Caco-2 (cell line): ENCODE measurements at regions not wholly inside any gene's neighbourhood (a gene's known extent, or its start where the extent isn't known, plus 50 kb on each side); places are given as distances from the start of the nearest gene placed in this dataset.

Source experiments
- BruUV-seq: library from RNA; stranded (reverse); fragments of 400-500 nt; replicated peaks from 2 replicates; lab custom pipeline; 2021; lab: Mats Ljungman, UMichigan
- CTCF ChIA-PET: fragments of 300-600 bp; sonication (Branson Sonifier 250); formaldehyde crosslinking; loops from one replicate; lab custom pipeline; 2022; ENCODE audit warnings: antibody characterized with exemption; lab: Charles Lee
- POLR2A ChIA-PET: fragments of 300-600 bp; sonication (Branson Sonifier 250); formaldehyde crosslinking; loops from one replicate; lab custom pipeline; 2022; ENCODE audit warnings: antibody characterized with exemption; lab: Charles Lee
- DNase-seq, 2 experiments: peaks; one replicate each; pipeline versions ENCODE4 v3.0.0 to v3.0.0-alpha.2; 2020 to 2022
- H3K27me3 ChIP-seq: replicated peaks from 2 replicates; pipeline ENCODE4 v1.6.0; 2011; ENCODE audit warnings: low read length; ENCODE audit not compliant: control insufficient read depth, insufficient read depth
- H3K36me3 ChIP-seq: 2 replicates; pipeline ENCODE4 v1.5.1; 2011; ENCODE audit warnings: low read length; ENCODE audit not compliant: control insufficient read depth, insufficient read depth
- H3K4me1 ChIP-seq: fragments of 250-450 bp; sonication (Bioruptor Pico); 2 replicates; pipeline ENCODE4 v1.5.1; 2020; ENCODE audit warnings: mild to moderate bottlenecking
- H3K4me3 ChIP-seq: 2 replicates; pipeline ENCODE4 v1.5.1; 2011; ENCODE audit warnings: low read depth, mild to moderate bottlenecking, control low read depth, low read length
- H3K9me3 ChIP-seq: fragments of 250-450 bp; sonication (Bioruptor Pico); 2 replicates; pipeline ENCODE4 v1.5.1; 2020; ENCODE audit warnings: mild to moderate bottlenecking, moderate library complexity
- H3K27ac Mint-ChIP-seq: one replicate; pipeline ENCODE4 v1.8.0; 2022; ENCODE audit warnings: mixed read lengths; ENCODE audit not compliant: unreplicated experiment
- H3K27me3 Mint-ChIP-seq: one replicate; pipeline ENCODE4 v1.8.0; 2022; ENCODE audit warnings: mixed read lengths; ENCODE audit not compliant: insufficient read depth, unreplicated experiment
- H3K36me3 Mint-ChIP-seq: one replicate; pipeline ENCODE4 v1.8.0; 2022; ENCODE audit warnings: mild to moderate bottlenecking, mixed read lengths; ENCODE audit not compliant: insufficient read depth, unreplicated experiment
- H3K4me1 Mint-ChIP-seq: one replicate; pipeline ENCODE4 v1.8.0; 2022; ENCODE audit warnings: low read depth, mixed read lengths; ENCODE audit not compliant: unreplicated experiment
- H3K4me3 Mint-ChIP-seq: one replicate; pipeline ENCODE4 v1.8.0; 2022; ENCODE audit warnings: mild to moderate bottlenecking, moderate library complexity, mixed read lengths; ENCODE audit not compliant: unreplicated experiment
- H3K9me3 Mint-ChIP-seq: one replicate; pipeline ENCODE4 v1.8.0; 2022; ENCODE audit warnings: mixed read lengths; ENCODE audit not compliant: unreplicated experiment
- CTCF ChIP-seq, 2 experiments: fragments of 200-600 bp in 1 of 2; IDR thresholded peaks; 1 replicate in 1 of 2; 2 replicates in 1 of 2; pipeline versions ENCODE4 v1.5.1 to v1.8.0; 2011 to 2022; ENCODE audit warnings: antibody characterized with exemption in 1 of 2, control low read depth in 1 of 2, inconsistent platforms in 1 of 2, low read depth in 1 of 2, low read length in 1 of 2, mild to moderate bottlenecking in 1 of 2, moderate library complexity in 1 of 2; ENCODE audit not compliant: insufficient read depth in 1 of 2, severe bottlenecking in 1 of 2, unreplicated experiment in 1 of 2
- intact Hi-C: fragments of 100-400 bp; cut with micrococcal nuclease; formaldehyde crosslinking; loops from one replicate; pipeline ENCODE4 v1.10.0; 2022; ENCODE audit not compliant: unreplicated experiment

GRCh38 chr2:150099805-150100204 is 387.7 kb downstream of the RND3 start:
- Histone ChIP-seq H3K4me1 (peaks cover 21% of the 10 kb centered on the region), H3K36me3 (no peaks in the 10 kb centered on the region), H3K4me3 (no peak overlapping the region), H3K9me3 (no peaks in the 10 kb centered on the region; the same call in 1 of the 2 replicates), H3K27me3 (no peaks in the 10 kb centered on the region)
- intact Hi-C loops, result loop anchor here (2.0 to 10.0 kb wide), 4 partner anchors 111 to 387 kb away; partner anchors contain the start of gene RND3
- H3K27me3 Mint-ChIP-seq, result no peaks in the 10 kb centered on the region
- CTCF ChIA-PET, result no interaction called here
- no peak for TF ChIP-seq CTCF (IDR thresholded peaks at IDR 0.05; ENCODE audit: insufficient read depth in 1 of 2, low read depth in 1 of 2, low read length in 1 of 2, severe bottlenecking in 1 of 2, unreplicated experiment in 1 of 2)
- POLR2A ChIA-PET, result no interaction called here
- H3K4me1 Mint-ChIP-seq, result peaks cover 23% of the 10 kb centered on the region
- no peaks in the 10 kb centered on the region for H3K36me3 Mint-ChIP-seq
- no peak overlapping the region for H3K27ac Mint-ChIP-seq
- no TSS peak for BruUV-seq
- no peak for DNase-seq
- H3K9me3 Mint-ChIP-seq, result no peaks in the 10 kb centered on the region
- no peak overlapping the region for H3K4me3 Mint-ChIP-seq

GRCh38 chr2:150097901-150098531 is 389.5 kb downstream of the RND3 start:
- peak in 1 of 2 experiments; percentile 19 for TF ChIP-seq CTCF (IDR thresholded peaks at IDR 0.05; ENCODE audit: insufficient read depth in 1 of 2, low read depth in 1 of 2, low read length in 1 of 2, severe bottlenecking in 1 of 2, unreplicated experiment in 1 of 2)
- intact Hi-C loops, result loop anchor here (1.0 to 10.0 kb wide), 5 partner anchors 8 to 389 kb away; partner anchors contain the start of gene RND3
- H3K36me3 Mint-ChIP-seq, result no peaks in the 10 kb centered on the region
- Histone ChIP-seq H3K4me3 (no peak overlapping the region), H3K27me3 (no peaks in the 10 kb centered on the region), H3K4me1 (peaks cover 21% of the 10 kb centered on the region), H3K36me3 (no peaks in the 10 kb centered on the region), H3K9me3 (no peaks in the 10 kb centered on the region)
- no TSS peak for BruUV-seq
- no peaks in the 10 kb centered on the region for H3K27me3 Mint-ChIP-seq
- H3K4me3 Mint-ChIP-seq, result no peak overlapping the region
- H3K9me3 Mint-ChIP-seq, result no peaks in the 10 kb centered on the region
- CTCF ChIA-PET, result no interaction called here
- peak overlapping the region; percentile 59 for H3K27ac Mint-ChIP-seq
- peaks cover 23% of the 10 kb centered on the region for H3K4me1 Mint-ChIP-seq
- DNase-seq, result peak in 1 of 2 experiments; percentile 17
- POLR2A ChIA-PET, result interaction anchor here (0.5 to 0.6 kb wide), 2 partner anchors 50 to 107 kb away, joined by 3 to 8 read pairs; no protein-coding TSS in a partner anchor

- CTCF ChIA-PET, result no interaction called here
- no peaks in the 10 kb centered on the region for H3K36me3 Mint-ChIP-seq
- BruUV-seq, result no TSS peak
Observed at GRCh38 chr2:150097402-150097801, 390.1 kb downstream of the RND3 start.

More at GRCh38 chr2:150097402-150097801, 390.1 kb downstream of the RND3 start:
- Histone ChIP-seq H3K36me3 (no peaks in the 10 kb centered on the region), H3K27me3 (no peaks in the 10 kb centered on the region), H3K4me1 (peaks cover 21% of the 10 kb centered on the region), H3K4me3 (no peak overlapping the region), H3K9me3 (no peaks in the 10 kb centered on the region)
- no peak for DNase-seq
- POLR2A ChIA-PET, result interaction anchor here (0.5 kb wide), 1 partner anchor 51 kb away, joined by 3 read pairs; no protein-coding TSS in a partner anchor
- Mint-ChIP-seq H3K4me3 (no peak overlapping the region), H3K4me1 (peaks cover 23% of the 10 kb centered on the region), H3K27me3 (no peaks in the 10 kb centered on the region), H3K9me3 (no peaks in the 10 kb centered on the region), H3K27ac (peak overlapping the region; percentile 59)
- intact Hi-C loops, result loop anchor here (5.0 to 10.0 kb wide), 2 partner anchors 115 to 207 kb away; no protein-coding TSS in a partner anchor
- no peak for TF ChIP-seq CTCF (IDR thresholded peaks at IDR 0.05; ENCODE audit: insufficient read depth in 1 of 2, low read depth in 1 of 2, low read length in 1 of 2, severe bottlenecking in 1 of 2, unreplicated experiment in 1 of 2)
